HG02938 (cell line): ENCODE measurements at regions not wholly inside any gene's neighbourhood (a gene's known extent, or its start where the extent isn't known, plus 50 kb on each side); places are given as distances from the start of the nearest gene placed in this dataset.

Experiments
- ATAC-seq: cut with Tn5 transposase; IDR thresholded peaks from one replicate; pipeline ENCODE4 v1.9.1; 2021; ENCODE audit warnings: mild to moderate bottlenecking, moderate library complexity; ENCODE audit not compliant: unreplicated experiment

GRCh38 chr9:105059252-105059651 is 131.3 kb upstream of the ABCA1 start:
- no peak for ATAC-seq

- no peak for ATAC-seq
Measured at GRCh38 chr9:105062222-105062855, 134.4 kb upstream of the ABCA1 start.

- ATAC-seq, result no peak
Measured at GRCh38 chr9:105064248-105065097, 136.5 kb upstream of the ABCA1 start.

GRCh38 chr9:105065098-105066088 is 137.4 kb upstream of the ABCA1 start:
- ATAC-seq, result no peak

GRCh38 chr9:105066275-105066865 is 138.4 kb upstream of the ABCA1 start:
- ATAC-seq, result no peak

- ATAC-seq, result no peak
Measured at GRCh38 chr9:105067895-105068580, 140.1 kb upstream of the ABCA1 start.

- ATAC-seq, result no peak
Measured at GRCh38 chr9:105069285-105069684, 141.3 kb upstream of the ABCA1 start.

GRCh38 chr9:105069696-105070095 is 141.7 kb upstream of the ABCA1 start:
- no peak for ATAC-seq

GRCh38 chr9:105070176-105070575 is 142.2 kb upstream of the ABCA1 start:
- no peak for ATAC-seq

- ATAC-seq, result no peak
Measured at GRCh38 chr9:105072476-105072875, 144.5 kb upstream of the ABCA1 start.

GRCh38 chr9:105073147-105073546 is 145.2 kb upstream of the ABCA1 start:
- ATAC-seq, result no peak

GRCh38 chr9:105074491-105074890 is 146.5 kb upstream of the ABCA1 start:
- no peak for ATAC-seq

GRCh38 chr9:105076729-105077128 is 148.8 kb upstream of the ABCA1 start:
- ATAC-seq, result no peak

GRCh38 chr9:105079457-105079856 is 151.5 kb upstream of the ABCA1 start:
- ATAC-seq, result no peak

GRCh38 chr9:105082843-105083242 is 154.9 kb upstream of the ABCA1 start:
- ATAC-seq, result no peak

- no peak for ATAC-seq
Measured at GRCh38 chr9:105083256-105083655, 155.3 kb upstream of the ABCA1 start.

- no peak for ATAC-seq
Measured at GRCh38 chr9:105087910-105088898, 156.2 kb upstream of the SLC44A1 start.

- no peak for ATAC-seq
Measured at GRCh38 chr9:105089874-105090273, 154.6 kb upstream of the SLC44A1 start.

- no peak for ATAC-seq
Measured at GRCh38 chr9:105091004-105091640, 153.3 kb upstream of the SLC44A1 start.
